ENCODE measurements at regions not wholly inside any gene's neighbourhood (a gene's known extent, or its start where the extent isn't known, plus 50 kb on each side); places are given as distances from the start of the nearest gene placed in this dataset.
A peak's percentile ranks its signal among the peaks of the same experiment; 100 is the strongest.
"Not testable (repeated sequence)": the region's sequence is repeated elsewhere in the genome, so short reads cannot be mapped to it uniquely, and the experiment has no call there.

DNA sequence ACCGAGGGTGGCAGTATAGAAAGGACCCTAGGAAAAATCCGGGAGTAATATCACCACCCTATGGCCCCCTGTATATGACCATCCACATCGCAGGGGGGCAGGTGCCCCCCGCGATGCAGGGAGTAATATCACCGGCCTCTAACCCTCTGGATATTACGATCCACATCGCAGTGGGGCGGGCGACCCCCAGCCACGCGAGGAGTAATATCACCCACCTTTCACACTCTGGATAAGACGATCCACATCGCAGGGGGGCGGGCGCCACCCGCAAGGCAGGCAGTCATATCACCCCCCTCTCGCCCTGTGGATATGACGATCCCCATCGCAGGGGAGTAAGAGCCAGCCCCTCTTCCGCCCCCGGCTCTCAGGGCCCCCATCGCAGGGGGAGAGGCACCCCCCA lies 76.7 kb upstream of the RUBCNL start:
- DNase-seq, result no peak

DNA sequence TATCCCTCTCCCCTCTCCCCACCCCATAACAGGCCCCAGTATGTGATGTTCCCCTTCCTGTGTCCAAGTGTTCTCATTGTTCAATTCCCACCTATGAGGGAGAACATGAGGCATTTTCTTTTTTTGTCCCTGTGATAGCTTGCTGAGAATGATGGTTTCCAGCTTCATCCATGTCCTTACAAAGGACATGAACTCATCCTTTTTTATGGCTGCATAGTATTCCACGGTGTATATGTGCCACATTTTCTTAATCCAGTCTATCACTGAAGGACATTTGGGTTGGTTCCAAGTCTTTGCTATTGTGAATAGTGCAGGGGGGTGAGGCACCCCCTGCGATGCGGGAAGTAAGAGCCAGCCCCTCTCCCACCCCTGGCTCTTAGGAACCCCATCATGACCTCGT lies 73.2 kb upstream of the RUBCNL start:
- DNase-seq, result not testable (repeated sequence)

DNA sequence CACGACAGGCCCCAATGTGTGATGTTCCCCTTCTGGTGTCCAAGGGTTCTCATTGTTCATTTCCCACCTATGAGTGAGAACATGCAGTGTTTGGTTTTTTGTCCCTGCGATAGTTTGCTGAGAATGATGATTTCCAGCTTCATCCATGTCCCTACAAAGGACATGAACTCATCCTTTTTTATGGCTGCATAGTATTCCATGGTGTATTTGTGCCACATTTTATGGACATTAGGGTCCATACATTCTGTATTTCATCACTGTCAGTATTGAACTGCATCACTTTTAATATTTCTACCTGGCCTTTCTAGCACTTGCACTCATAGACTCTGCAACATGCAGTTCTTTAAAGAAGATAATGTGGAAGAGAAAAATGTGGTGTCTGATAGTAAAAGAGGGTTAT lies 70.2 kb upstream of the RUBCNL start:
- not testable (repeated sequence) for DNase-seq

DNA sequence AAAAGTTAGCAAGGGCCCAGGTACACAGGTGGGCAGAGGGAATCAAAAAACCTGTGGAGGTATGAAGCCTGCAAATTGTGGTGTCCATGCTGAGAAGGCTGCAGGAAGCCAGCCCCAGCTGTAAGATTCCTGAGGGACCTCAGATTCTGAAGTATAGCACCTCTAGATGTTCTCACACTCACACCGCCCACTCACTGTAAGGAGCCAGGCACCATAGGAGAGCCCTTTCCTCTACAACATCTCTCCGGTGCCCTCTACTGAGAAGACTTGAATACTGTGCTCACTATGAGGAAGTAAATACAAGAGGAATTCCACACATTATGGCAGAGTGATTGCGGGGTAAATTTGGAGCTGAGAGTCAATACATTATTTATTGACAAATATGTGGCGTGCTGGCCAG lies 68.9 kb upstream of the RUBCNL start:
- peak in 1 of 2 experiments; percentile 21 for DNase-seq

DNA sequence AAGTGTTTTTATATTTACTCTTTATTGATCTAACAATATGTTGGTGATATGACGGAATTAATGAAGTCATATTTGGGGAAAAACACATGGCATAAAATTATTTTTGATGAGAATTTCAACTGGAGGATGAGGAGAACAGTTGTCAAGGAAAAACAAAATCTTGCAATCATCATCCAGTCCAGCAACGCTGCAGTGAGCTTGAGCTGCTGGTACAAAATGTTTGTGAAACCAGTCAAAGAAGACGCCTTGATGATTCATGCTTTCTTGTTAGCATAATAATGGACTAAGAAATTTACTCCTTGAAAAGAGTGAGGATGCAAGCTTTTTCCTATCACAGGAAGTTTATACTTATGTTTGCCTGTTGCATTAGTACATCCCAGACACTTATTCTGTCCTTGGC lies 64.1 kb upstream of the RUBCNL start:
- DNase-seq, result not testable (repeated sequence)

DNA sequence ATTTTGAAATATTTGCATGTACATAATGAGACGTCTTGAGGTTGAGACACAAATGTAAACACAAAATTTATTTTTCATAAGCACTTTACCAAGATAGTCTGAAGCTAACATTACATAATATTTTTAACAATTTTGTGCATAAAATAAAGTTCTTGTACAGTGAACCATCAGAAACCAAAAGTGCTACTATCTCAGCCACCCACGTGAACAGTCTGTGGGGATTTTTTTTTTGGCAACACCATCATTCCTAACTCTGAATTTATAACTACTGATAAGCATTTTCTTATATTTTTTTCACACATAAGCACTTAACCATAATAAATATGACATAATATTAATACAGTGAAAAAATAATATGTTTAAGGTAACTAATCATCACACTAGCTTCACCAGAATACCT lies 62.9 kb upstream of the RUBCNL start:
- DNase-seq, result not testable (repeated sequence)

DNA sequence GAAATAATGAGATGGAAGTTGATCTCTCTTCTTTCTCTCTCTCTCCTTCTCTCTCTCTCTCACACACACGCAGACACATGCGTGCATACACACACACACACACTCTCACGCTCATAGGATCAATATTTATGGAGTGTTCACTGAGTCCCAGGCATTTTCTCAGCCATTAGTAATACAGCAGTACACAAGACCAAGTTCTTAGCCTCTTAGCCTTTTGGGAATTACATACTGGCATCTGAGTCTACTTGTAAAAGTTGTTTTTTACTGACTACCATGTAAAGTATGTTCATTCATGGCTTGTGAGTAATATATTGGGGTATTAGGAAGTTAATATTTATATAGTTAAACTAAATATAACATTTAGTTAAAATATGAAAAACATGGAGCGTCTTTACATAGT lies 61.1 kb upstream of the RUBCNL start:
- DNase-seq, result not testable (repeated sequence)

DNA sequence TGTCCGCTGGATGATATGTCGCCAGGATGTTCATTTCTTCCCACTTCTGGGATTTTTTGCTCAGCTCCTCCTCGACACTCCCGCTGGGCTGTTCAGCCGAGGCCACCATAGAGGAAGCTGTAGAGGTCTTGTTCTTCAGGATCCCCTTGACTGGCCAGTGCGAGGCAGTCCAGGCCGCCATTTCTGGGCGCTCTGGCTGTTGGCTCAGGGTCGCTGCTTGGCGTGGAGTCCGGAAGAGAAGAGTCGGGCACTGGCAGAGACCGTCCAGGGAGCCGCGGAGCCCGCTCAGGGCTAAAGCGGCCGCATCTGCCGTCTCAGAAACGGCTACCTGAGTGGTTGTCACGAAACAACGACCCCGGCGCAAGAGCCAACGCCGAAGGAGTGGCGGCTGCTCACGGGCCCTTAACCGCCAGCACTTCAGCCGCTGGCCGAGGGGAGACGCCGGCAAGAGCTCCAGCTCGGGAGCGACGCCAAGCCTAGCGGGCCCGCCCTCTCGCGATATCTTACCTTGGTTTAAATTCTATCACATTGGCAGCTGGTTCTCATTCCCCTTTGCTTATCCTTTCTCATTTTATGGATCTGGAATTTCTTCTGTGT lies 50.9 kb upstream of the RUBCNL start:
- DNase-seq, result not testable (repeated sequence)
